Calu3 (cell line): ENCODE measurements at regions not wholly inside any gene's neighbourhood (a gene's known extent, or its start where the extent isn't known, plus 50 kb on each side); places are given as distances from the start of the nearest gene placed in this dataset.

Source experiments
- BruUV-seq: library from RNA; stranded (reverse); fragments of 400-500 nt; replicated peaks from 2 replicates; lab custom pipeline; 2021; lab: Mats Ljungman, UMichigan
- CTCF ChIA-PET: fragments of 300-600 bp; sonication (Branson Sonifier 250); formaldehyde crosslinking; loops from one replicate; lab custom pipeline; 2022; ENCODE audit warnings: antibody characterized with exemption; lab: Charles Lee
- DNase-seq: peaks from one replicate; pipeline ENCODE4 v3.0.0; 2022
- H3K27ac Mint-ChIP-seq: one replicate; pipeline ENCODE4 v1.8.0; 2022; ENCODE audit warnings: mixed read lengths; ENCODE audit not compliant: unreplicated experiment
- H3K27me3 Mint-ChIP-seq: one replicate; pipeline ENCODE4 v1.8.0; 2022; ENCODE audit warnings: mixed read lengths; ENCODE audit not compliant: unreplicated experiment
- H3K36me3 Mint-ChIP-seq: one replicate; pipeline ENCODE4 v1.8.0; 2022; ENCODE audit warnings: mild to moderate bottlenecking, moderate library complexity, mixed read lengths; ENCODE audit not compliant: insufficient read depth, unreplicated experiment
- H3K4me1 Mint-ChIP-seq: one replicate; pipeline ENCODE4 v1.8.0; 2022; ENCODE audit warnings: mild to moderate bottlenecking, low read depth, mixed read lengths; ENCODE audit not compliant: unreplicated experiment
- H3K4me3 Mint-ChIP-seq: one replicate; pipeline ENCODE4 v1.8.0; 2022; ENCODE audit warnings: mild to moderate bottlenecking, low read depth, moderate library complexity, mixed read lengths; ENCODE audit not compliant: unreplicated experiment
- H3K9me3 Mint-ChIP-seq: one replicate; pipeline ENCODE4 v1.8.0; 2022; ENCODE audit warnings: low read depth, mixed read lengths; ENCODE audit not compliant: unreplicated experiment
- intact Hi-C: fragments of 100-400 bp; cut with micrococcal nuclease; formaldehyde crosslinking; loops from one replicate; pipeline ENCODE4 v1.10.0; 2022; ENCODE audit not compliant: unreplicated experiment
- TF ChIP-seq, protein P1 (sequence below): fragments of 200-600 bp; IDR thresholded peaks from one replicate; pipeline ENCODE4 v1.8.0; 2022; ENCODE audit warnings: antibody characterized with exemption; ENCODE audit not compliant: unreplicated experiment

GRCh38 chr1:170219163-170219562 is 73.4 kb downstream of the NTMT2 start:
- DNase-seq = no peak
- peaks cover 17% of the 10 kb centered on the region for H3K27me3 Mint-ChIP-seq
- no peak overlapping the region for H3K4me3 Mint-ChIP-seq
- TF ChIP-seq, protein P1, sequence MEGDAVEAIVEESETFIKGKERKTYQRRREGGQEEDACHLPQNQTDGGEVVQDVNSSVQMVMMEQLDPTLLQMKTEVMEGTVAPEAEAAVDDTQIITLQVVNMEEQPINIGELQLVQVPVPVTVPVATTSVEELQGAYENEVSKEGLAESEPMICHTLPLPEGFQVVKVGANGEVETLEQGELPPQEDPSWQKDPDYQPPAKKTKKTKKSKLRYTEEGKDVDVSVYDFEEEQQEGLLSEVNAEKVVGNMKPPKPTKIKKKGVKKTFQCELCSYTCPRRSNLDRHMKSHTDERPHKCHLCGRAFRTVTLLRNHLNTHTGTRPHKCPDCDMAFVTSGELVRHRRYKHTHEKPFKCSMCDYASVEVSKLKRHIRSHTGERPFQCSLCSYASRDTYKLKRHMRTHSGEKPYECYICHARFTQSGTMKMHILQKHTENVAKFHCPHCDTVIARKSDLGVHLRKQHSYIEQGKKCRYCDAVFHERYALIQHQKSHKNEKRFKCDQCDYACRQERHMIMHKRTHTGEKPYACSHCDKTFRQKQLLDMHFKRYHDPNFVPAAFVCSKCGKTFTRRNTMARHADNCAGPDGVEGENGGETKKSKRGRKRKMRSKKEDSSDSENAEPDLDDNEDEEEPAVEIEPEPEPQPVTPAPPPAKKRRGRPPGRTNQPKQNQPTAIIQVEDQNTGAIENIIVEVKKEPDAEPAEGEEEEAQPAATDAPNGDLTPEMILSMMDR = no peak
- intact Hi-C loops = no loop called here
- no peaks in the 10 kb centered on the region for H3K9me3 Mint-ChIP-seq
- no peak overlapping the region for H3K27ac Mint-ChIP-seq
- no peaks in the 10 kb centered on the region for H3K4me1 Mint-ChIP-seq
- H3K36me3 Mint-ChIP-seq = no peaks in the 10 kb centered on the region
- no TSS peak for BruUV-seq
- CTCF ChIA-PET = no interaction called here

- no peaks in the 10 kb centered on the region for H3K36me3 Mint-ChIP-seq
- peaks cover 13% of the 10 kb centered on the region for H3K27me3 Mint-ChIP-seq
- no peak overlapping the region for H3K4me3 Mint-ChIP-seq
- no peak overlapping the region for H3K27ac Mint-ChIP-seq
- no peaks in the 10 kb centered on the region for H3K4me1 Mint-ChIP-seq
- CTCF ChIA-PET = no interaction called here
- no peaks in the 10 kb centered on the region for H3K9me3 Mint-ChIP-seq
- DNase-seq = no peak
- intact Hi-C loops = no loop called here
- no TSS peak for BruUV-seq
- TF ChIP-seq, protein P1 = no peak
Observed at GRCh38 chr1:170221031-170221430, 75.3 kb downstream of the NTMT2 start.

- TF ChIP-seq, protein P1 = no peak
- BruUV-seq = no TSS peak
- Mint-ChIP-seq H3K4me3 (no peak overlapping the region), H3K36me3 (no peaks in the 10 kb centered on the region), H3K27ac (no peak overlapping the region), H3K9me3 (no peaks in the 10 kb centered on the region), H3K4me1 (no peaks in the 10 kb centered on the region), H3K27me3 (peaks cover 13% of the 10 kb centered on the region)
- DNase-seq = no peak
- intact Hi-C loops = no loop called here
- CTCF ChIA-PET = no interaction called here
Observed at GRCh38 chr1:170221495-170221894, 75.7 kb downstream of the NTMT2 start.

DNA sequence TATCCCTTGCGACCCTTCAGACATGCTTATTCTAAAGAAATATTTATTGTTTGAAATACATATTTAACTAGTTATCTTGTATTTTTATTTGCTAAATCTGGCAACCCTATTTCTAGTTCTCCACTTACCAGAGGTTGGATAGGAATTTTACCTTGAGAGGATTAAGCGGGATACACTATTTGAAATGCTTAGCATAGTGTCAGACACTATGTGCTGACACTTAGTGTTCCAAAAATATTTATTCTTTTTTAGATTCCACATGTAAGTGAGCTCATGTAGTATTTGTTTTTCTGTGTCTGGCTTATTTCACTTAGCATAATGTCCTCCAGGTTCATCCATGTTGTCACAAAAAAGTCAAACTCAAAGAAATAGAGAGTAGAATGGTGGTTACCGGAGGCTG is 78.7 kb downstream of the NTMT2 start:
- CTCF ChIA-PET = no interaction called here
- Mint-ChIP-seq H3K4me3 (no peak overlapping the region), H3K4me1 (no peaks in the 10 kb centered on the region), H3K9me3 (no peaks in the 10 kb centered on the region), H3K36me3 (no peaks in the 10 kb centered on the region), H3K27me3 (no peaks in the 10 kb centered on the region), H3K27ac (no peak overlapping the region)
- intact Hi-C loops = no loop called here
- BruUV-seq = no TSS peak
- DNase-seq = no peak
- TF ChIP-seq, protein P1 = no peak
